ENCODE measurements at regions not wholly inside any gene's neighbourhood (a gene's known extent, or its start where the extent isn't known, plus 50 kb on each side); places are given as distances from the start of the nearest gene placed in this dataset.

DNA sequence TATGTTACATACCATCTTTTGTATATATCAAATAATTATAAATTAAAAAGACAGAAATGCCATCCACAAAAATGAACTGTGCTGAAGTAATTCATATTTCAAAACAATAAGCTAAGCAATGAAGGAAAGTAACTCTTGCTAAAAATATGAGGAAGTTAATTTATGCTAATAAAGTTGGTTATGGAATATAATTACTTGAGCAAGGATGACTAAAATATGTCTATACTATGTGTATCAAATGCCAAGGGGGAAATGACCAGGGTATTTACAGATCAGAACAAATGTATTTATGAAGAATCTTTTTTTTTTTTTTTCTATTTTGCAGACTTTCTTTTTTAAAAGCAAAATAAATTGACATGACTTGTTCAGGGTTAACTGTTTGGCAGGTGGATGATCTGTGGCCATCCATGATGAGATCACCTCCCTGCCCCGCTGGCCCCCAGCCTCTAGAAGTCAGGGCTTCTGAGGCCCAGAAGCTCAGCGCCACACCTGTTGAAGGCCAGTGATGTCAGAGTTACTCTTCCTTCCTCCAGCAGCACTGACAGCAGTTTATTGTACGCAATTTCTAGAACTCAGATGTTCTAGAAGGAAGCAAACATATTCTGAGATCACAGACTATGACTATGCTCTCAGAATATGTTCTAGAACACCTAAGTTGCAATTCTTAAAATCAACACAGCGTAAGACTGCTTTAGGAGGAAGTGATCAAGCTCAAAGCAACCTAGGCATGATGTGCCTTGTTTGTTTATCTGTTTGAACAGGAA is 196.1 kb upstream of the KLF14 start:
- no peak overlapping the region for H3K27ac ChIP-seq
- TF ChIP-seq, protein P1, sequence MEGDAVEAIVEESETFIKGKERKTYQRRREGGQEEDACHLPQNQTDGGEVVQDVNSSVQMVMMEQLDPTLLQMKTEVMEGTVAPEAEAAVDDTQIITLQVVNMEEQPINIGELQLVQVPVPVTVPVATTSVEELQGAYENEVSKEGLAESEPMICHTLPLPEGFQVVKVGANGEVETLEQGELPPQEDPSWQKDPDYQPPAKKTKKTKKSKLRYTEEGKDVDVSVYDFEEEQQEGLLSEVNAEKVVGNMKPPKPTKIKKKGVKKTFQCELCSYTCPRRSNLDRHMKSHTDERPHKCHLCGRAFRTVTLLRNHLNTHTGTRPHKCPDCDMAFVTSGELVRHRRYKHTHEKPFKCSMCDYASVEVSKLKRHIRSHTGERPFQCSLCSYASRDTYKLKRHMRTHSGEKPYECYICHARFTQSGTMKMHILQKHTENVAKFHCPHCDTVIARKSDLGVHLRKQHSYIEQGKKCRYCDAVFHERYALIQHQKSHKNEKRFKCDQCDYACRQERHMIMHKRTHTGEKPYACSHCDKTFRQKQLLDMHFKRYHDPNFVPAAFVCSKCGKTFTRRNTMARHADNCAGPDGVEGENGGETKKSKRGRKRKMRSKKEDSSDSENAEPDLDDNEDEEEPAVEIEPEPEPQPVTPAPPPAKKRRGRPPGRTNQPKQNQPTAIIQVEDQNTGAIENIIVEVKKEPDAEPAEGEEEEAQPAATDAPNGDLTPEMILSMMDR (IDR thresholded peaks at IDR 0.05): no peak
- TF ChIP-seq ZFX (IDR thresholded peaks at IDR 0.05; ENCODE audit: borderline replicate concordance): no peak

DNA sequence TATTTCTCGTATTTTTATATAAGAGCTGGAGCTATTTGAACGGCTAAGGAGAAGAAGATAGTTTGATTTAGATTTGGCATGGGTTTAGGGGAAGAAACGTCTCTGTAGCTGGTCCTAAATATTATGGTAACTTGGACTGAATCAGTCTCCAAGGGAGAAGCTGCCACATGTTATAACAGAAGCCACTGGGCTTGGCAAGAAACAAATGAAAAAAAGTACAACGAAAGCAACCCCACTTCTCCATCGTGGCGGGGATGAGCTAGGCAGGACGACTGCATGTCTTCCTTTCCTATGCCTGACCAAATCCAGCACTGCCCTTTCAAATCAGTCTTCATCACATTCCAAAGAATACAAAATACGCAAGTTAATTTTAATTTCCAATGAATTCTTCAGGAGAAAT is 196.7 kb upstream of the KLF14 start:
- no peak overlapping the region for H3K27ac ChIP-seq
- TF ChIP-seq ZFX (IDR thresholded peaks at IDR 0.05; ENCODE audit: borderline replicate concordance): no peak
- TF ChIP-seq, protein P1 (IDR thresholded peaks at IDR 0.05): no peak

DNA sequence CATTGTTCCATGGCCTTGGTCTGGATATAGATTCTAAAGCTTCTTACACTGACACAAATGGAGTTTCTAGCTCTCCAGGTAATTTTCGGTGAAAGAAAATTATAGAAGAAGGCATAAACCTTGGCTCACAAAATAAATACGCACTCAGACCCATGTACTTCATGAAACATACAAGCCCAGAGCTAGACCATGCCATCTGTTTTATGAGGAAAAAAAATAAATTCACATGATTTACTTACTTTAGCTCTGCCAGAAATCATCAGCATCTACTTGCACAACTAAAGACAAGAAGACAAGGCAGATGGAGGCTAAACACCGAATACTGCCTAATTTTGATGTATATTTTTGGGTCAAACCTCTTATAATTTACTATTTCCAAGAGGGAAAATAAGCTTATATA is 197.4 kb upstream of the KLF14 start:
- TF ChIP-seq, protein P1 (IDR thresholded peaks at IDR 0.05): no peak
- no peak for TF ChIP-seq ZFX (IDR thresholded peaks at IDR 0.05; ENCODE audit: borderline replicate concordance)
- H3K27ac ChIP-seq: no peak overlapping the region

DNA sequence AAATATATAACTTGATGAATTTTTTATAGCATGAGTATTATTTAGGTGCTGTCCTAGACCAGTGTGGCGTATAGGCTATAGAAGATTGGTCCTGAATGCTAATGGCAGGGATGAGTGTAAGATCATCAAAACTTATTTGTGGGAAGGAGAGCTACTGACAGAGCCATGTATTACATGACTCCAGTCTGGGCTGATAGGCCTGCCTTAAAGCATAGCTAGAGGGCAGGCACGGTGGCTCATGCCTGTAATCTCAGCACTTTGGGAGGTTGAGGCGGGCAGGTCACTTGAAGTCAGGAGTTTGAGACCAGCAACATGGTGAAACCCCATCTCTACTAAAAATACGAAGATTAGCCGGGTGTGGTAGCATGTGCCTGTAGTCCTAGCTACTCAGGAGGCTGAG is 198.1 kb upstream of the KLF14 start:
- TF ChIP-seq, protein P1 (IDR thresholded peaks at IDR 0.05): no peak
- TF ChIP-seq ZFX (IDR thresholded peaks at IDR 0.05; ENCODE audit: borderline replicate concordance): no peak
- no peak overlapping the region for H3K27ac ChIP-seq

DNA sequence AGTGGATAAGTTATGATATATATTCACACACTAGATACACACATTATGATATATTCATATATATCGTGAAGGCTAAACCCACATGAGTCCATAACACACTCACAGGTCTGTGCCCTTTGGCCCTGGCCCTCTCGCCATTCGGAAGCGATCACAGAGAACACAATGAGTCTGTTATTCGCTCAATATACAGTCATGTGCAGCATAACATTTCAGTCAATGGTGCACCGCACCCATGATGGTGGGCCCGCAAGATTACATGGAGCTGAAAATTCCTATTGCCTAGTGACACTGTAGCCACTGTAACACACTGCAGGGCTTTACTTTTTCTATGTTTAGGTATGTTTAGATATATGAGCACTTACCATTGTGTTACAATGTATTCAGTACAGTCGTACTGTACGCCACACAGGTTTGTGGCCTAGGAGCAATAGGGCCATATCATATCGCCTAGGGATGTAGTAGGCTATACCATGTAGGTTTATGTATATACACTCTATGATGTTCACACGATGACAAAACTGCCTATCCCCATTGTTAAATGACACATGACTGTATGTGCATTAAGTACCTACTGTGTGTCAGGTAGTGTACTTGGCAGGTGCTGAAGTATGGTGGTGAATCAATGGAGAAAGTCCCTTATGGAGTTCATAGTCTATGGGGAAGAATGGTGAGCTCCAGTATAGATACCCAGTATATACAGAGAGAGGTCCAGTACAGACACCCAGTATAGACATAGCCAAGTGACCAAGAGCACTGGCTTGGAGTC is 198.8 kb upstream of the KLF14 start:
- no peak overlapping the region for H3K27ac ChIP-seq
- TF ChIP-seq, protein P1 (IDR thresholded peaks at IDR 0.05): no peak
- no peak for TF ChIP-seq ZFX (IDR thresholded peaks at IDR 0.05; ENCODE audit: borderline replicate concordance)

DNA sequence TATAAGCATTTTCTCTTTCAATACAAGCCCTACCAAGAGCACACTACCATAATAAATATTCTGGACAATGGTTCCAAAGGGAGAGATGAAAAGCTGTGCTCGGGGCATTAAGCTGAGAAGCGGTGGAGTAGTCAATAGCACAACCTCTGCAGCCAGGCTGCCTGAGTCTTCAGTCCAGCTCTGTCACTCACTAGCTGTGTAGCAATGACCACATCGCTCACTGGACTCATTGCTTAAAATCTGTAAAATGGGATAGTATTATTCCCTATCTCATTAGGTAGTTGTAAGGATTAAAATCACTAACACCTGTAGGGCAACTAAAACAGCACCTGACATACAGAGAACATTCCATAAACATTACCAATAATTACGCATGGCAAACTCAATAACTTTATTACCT is 199.9 kb upstream of the KLF14 start:
- H3K27ac ChIP-seq: no peak overlapping the region
- no peak for TF ChIP-seq ZFX (IDR thresholded peaks at IDR 0.05; ENCODE audit: borderline replicate concordance)
- TF ChIP-seq, protein P1 (IDR thresholded peaks at IDR 0.05): no peak

All from 22Rv1 (cell line).